Frontal cortex (tissue), 3 donors: ENCODE measurements at regions not wholly inside any gene's neighbourhood (a gene's known extent, or its start where the extent isn't known, plus 50 kb on each side); places are given as distances from the start of the nearest gene placed in this dataset.
A peak's percentile ranks its signal among the peaks of the same experiment; 100 is the strongest.
"Not testable (repeated sequence)": the region's sequence is repeated elsewhere in the genome, so short reads cannot be mapped to it uniquely, and the experiment has no call there.

Experiments used
- DNase-seq, 2 donors: peaks; one replicate each; pipeline ENCODE4 v3.0.0; 2012; ENCODE audit warnings: low spot score in 2 of 2
- FAIRE-seq: peaks from 2 replicates; lab custom pipeline; 2012; peaks lifted over from hg19 to GRCh38; lab: Jason Lieb, UNC
- donor health status: control.
- donor health status: control.
- donor health status: control.

GRCh38 chr1:81502705-81503104 is 298.0 kb upstream of the ADGRL2 start:
- not testable (repeated sequence) for DNase-seq, FAIRE-seq

DNA sequence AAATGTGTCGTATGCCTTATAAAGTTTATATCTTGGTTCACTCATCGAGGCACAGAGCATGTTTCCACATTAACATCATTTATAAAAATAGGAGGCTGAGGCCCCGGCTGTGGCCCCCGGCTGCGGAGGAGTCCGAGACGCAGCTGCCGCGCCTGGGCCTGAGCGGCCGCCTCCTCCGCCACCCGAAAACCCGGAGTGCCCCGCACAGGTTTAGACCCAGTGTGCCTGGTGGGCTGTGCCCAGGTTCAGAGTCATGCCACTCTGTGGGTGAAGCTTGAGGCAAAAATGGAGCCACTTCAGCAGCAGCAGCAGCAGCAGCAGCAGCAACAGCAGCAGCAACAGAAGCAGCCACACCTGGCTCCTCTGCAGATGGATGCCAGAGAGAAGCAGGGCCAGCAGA is 299.2 kb upstream of the ADGRL2 start:
- DNase-seq, FAIRE-seq: not testable (repeated sequence)

DNA sequence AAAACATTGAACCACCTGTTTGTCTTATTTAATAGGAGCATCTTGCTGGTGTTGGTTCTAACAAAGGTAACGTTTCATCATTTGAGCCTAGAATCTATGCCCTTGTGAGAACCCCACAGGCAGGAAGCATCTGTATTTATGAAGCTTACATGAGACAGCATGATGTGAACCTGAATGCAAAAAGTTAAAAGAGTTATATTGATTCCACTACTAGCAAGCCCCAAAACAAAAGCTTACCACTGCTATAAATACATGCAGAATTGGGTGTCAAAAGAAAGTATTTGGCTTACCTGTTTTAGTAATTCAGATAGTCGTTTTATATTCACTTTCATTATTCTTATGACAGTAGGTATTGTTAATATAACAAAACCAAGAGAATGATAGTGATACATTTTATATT is 301.2 kb upstream of the ADGRL2 start:
- DNase-seq (no peak), FAIRE-seq (peak; percentile 6)

DNA sequence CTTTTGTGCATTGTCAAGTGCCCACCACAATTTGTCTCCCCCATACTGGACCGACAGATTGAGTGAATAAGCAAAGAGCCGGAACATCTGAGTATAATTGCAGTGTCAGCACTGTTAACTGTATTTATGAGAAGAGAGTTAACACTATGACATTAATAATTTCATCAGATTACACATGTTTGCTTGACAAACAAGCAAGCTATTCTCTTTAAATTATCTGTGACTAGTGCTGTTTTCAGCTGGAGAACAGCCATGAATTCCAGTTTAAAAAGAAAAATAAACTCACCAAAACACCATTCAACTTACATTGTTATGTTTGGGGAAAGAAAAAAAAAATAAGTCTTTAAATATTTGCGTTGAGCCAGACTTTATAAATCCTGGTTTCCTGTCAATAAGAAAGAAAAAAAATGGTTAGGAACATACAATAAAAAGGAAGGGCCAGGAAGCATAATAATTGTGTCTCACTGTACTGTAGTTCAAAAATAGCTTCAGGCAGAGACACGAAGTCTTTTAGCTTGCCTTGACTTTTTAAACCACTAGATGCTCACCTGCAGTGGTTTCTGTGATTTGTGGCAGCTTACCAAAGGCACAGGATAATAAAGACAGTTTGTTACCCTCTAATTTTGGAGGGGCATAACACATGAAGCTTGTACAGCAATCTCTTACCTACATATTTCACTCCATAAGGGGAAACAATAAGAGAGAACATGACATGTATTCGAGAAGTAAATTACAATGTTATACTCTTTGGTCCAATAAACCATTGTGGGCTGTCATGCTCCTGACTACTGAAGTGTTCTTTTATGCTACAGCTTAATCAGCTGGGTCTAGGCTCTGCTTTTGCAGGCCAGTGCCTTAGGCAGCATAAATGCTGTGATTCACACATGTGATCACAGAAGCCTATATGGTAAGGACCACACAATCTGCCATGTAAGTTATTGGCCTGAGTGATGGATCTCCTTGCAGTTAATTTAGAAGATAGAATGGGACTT is 302.0 kb upstream of the ADGRL2 start:
- DNase-seq: no peak
- no peak for FAIRE-seq

- DNase-seq: no peak
- FAIRE-seq: no peak
These were observed 304.4 kb upstream of the ADGRL2 start for GRCh38 chr1:81496349-81496748.

DNA sequence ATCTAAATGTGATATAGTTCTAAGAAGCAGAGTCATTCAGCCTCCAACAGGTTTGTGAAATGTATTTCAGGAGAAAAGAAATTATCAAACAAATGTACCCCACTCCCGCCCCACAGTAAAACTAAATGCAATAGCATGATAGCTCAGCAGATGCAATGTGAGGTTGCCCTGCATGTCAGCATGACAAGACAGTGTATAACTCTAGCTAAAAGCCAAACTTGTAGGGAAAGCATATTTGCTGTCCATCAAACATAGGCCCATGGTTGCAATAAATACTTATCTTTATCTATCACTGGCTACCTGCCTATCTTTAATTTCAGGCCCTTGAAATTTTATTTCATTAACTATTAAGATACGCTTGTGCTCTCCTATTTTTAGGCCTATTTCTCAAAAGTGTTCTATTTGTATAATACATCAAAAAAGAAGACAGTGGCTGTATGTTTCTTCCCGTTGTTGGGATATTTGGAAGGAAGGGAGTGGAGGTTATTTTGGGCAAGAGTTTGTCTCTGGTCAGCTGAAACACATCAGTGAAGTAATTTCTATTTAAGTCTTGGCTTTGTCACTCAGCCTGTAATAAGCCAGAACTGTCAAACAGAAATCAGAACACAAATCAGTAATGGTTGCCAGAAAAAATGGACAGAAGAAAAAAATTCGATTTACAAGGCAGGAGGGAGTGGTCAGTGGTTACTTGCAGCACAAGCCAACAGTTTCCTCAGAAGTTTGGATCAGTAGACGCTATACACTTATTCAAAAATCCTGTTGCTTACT is 307.4 kb upstream of the ADGRL2 start:
- FAIRE-seq: no peak
- no peak for DNase-seq

DNA sequence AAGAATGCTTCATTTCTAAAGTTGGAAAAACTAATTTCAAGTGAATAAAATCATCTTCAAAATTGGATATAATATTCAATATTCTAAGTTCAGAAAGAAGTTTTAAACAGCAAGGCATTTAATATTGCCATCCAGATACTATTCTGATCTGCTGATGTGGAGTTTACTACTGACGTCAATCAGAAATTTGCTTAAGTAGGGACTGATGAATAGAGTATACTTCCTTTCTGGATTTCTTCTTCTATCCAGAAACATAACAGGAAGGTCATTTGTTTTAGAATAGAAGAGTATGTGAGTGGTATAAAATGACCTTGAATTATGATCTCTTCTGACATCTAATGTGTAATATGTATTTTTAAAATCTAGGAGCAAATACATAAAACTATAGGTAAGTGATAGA is 308.1 kb upstream of the ADGRL2 start:
- FAIRE-seq (no peak), DNase-seq (no peak)

DNA sequence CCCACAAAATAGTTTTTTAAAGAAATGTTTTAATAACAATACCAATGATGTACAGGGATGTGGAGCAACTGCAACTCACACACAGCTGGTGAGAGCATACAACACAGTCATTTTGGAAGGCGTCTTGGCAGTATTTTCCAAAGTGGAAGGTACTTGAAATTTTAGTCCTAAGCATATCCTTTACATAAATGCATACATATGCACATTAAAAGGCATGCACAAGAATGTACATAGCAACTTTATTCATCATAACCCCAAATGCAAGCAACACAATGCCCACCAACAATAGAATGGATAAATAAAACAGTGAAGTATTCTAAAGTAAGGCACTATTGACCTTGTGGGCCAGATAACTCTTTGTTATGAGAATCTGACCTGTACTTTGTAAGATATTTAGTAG is 310.1 kb upstream of the ADGRL2 start:
- no peak for FAIRE-seq

DNA sequence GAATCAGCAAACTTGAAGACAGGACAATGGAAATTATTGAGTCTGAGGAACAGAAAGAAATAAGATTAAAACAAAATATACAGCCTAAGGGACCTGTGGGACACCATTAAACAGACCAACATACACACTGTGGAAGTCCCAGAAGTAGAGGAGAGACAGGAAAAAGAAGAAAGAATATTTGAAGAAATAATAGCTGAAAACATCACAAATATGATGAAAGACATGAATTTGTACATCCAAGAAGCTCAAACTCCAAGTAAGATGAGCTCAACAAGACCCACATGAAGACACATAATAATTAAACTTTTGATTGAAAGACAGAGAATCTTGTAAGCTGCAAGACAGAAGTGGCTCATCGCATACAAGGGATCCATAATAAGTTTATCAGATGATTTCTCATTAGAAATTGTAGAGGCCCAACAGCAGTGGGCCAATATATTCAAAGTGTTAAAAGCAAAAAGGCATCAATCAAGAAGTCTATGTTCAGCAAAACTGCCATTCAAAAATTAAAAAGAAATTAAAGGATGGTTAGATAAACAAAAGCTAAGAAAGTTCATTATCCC is 311.3 kb upstream of the ADGRL2 start:
- no peak for FAIRE-seq

More for the DNA sequence above, 310.1 kb upstream of the ADGRL2 start:
- DNase-seq: no peak

DNA sequence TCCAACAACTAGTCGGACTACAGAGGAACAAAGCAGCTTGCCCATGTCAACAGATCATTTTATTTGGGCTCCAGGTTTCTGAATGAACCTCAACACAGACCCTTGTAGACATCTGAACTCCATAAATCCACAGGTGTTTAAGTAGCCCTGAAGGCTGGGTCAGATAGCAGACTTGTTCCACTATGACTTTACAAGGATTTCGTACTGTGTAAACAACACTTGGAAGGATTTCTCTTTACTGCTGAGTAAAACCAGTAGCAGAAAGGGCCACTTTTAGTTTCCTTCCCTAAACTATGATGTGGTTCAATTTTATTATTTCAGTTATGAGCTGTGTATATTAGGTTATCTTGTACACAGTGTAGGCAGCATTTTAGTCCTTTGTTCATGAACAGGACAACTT is 316.4 kb upstream of the ADGRL2 start:
- DNase-seq (no peak), FAIRE-seq (no peak)

More for the DNA sequence above, 311.3 kb upstream of the ADGRL2 start:
- DNase-seq: no peak

DNA sequence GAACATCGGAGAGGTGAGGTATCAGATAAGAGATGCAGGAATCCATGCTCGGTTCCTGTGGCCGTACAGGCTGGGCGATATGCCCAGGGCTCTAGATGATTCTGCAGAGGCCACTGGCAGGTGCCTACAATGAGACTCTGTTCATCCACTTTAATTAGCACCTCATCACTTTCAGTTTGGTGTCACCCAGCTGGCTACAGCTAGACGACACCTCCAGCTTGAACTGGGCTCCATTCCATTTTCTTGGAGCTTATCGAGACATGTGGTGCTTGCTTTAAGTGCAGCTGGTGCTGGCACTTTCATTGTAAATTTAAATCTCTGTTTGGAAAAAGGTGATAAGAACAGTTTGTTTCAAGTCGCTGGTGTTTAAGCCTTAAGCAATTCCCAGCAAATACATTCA is 322.5 kb upstream of the ADGRL2 start:
- DNase-seq (no peak), FAIRE-seq (no peak)

DNA sequence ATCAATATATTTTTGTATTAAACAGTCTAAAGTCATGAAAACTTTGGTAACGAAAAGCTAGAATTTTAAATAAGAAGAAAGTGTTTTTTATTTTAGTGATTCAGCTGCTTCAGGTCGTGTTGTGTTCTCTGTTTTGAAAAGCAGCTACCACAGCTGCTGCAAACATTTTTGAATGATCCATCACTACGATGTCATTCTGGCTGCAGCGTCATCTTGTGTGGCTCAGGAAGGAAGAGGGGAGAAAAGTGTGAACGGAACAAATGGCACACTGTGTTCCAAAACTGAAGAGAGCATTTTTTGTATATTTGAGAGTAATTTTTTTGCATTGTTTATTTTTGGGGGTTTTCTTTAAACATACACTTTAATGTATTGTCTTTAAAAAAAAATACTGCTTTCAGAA is 323.0 kb upstream of the ADGRL2 start:
- no peak for DNase-seq
- no peak for FAIRE-seq

- DNase-seq: no peak
These were observed 328.3 kb upstream of the ADGRL2 start for GRCh38 chr1:81472387-81472786.

DNA sequence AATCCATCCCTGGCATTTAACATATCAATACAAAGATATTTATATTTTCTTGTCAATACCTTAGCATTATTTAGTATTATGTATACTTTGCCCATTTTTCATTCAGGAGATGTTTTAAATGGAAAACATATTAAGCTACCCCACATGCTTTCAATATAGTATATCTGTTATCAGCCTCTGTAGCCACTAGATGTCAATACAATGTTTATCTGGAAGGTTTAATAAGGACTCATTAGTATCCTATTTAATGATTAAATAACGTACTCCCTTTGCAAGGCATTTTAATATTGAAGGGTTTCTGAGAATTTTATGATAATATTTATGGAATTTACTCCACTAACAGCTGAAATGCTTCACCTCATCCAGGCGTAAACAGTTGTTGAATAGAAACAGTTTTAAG is 329.5 kb upstream of the ADGRL2 start:
- DNase-seq (no peak), FAIRE-seq (no peak)

More at GRCh38 chr1:81472387-81472786, 328.3 kb upstream of the ADGRL2 start:
- no peak for FAIRE-seq

GRCh38 chr1:81470275-81470674 is 330.5 kb upstream of the ADGRL2 start:
- DNase-seq: no peak
- no peak for FAIRE-seq

- DNase-seq (no peak), FAIRE-seq (no peak)
These were observed 333.4 kb upstream of the ADGRL2 start for GRCh38 chr1:81467383-81467782.

DNA sequence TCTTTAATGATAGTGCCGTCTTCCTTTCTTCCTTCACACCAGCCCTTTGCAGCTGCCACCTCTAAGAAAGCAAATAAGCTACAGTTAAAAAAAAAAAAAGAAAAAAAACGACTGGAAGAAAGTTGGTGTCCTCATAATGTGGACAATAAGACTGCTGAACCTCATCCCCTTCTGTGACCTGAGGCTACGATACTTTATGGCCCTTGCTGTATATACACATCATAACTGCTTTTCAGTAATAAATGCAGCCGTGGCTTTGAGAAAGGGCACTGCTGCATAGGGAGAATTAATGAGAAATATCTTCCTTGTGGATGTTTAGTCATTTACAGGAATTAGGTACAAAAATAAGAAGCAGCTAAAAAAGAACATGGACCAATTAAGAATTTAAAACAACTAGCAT is 333.8 kb upstream of the ADGRL2 start:
- FAIRE-seq (no peak), DNase-seq (no peak)

DNA sequence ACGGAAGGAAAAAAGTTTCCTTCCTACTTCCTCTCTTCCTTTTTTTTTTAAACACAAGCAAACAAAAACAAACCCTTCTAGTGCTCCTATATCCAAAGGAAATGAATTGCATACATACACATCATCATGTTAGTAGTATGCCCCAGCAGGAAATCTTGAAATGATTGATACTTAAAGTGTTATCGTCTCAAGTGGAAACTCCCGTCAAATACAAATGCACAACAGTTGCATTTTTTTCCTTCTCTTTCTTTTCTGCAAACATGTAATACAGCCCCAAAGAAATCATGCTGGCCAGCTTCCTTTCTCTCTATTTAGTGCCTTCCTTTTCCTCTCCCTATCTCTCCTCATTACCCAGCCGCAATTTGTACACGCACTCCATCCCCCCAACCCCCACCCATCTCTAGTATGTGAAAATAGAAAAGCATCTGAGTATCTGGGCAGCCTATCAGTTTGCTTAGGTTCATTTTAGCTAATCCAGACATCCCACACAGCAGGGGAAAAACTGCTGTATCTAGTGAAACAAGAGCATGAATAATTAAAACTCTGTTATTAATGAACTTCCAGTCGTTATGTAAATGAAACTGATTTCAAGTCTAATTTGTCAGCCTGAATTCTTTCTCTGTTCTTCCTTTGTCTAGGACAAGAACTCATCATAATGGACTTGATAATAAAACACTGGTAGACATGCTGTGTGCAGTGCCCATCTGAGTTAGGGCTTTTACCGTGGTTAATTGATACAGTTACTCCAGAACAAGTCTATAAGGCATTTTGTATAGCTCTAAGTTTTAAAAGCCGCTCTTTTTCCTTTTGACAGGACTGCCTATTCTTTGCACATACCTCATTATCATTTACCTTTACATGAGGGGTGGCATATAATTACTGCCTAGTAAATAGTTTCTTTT is 336.5 kb upstream of the ADGRL2 start:
- DNase-seq: no peak
- no peak for FAIRE-seq

- FAIRE-seq (no peak), DNase-seq (no peak)
These were observed 341.7 kb upstream of the ADGRL2 start for GRCh38 chr1:81459043-81459442.

DNA sequence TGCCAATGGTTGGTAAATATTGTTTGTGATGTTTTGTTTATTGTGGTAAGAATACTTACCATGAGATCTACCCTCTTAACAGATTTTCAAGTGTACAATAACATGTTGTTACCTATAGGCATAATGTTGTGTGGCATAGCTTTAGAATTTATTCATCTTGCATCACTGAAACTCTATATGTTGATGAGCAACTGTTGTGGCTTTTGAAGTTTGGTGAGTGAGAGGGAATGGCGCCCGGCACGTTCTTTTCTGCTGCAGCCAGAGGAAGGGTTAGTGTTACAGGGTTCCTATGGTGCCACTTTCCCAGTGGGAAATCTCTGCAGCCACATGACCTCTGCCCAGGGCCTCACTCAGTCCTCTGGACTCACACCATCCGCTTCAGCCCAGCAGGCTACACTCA is 342.5 kb upstream of the ADGRL2 start:
- FAIRE-seq: no peak
- DNase-seq: no peak
